HCT116 (cell line): ENCODE measurements at regions not wholly inside any gene's neighbourhood (a gene's known extent, or its start where the extent isn't known, plus 50 kb on each side); places are given as distances from the start of the nearest gene placed in this dataset.

Experiments
- ATAC-seq: fragments of 200-7000 bp; cut with Tn5 transposase; 2 replicates; pipeline ENCODE4 v1.9.1; 2020; ENCODE audit warnings: mild to moderate bottlenecking, moderate library complexity
- BruUV-seq: library from RNA; stranded (reverse); fragments of 400-500 nt; replicated peaks from 2 replicates; lab custom pipeline; 2021; lab: Mats Ljungman, UMichigan
- CTCF ChIA-PET: fragments of 300-600 bp; sonication (Branson Sonifier 250); formaldehyde crosslinking; loops from one replicate; lab custom pipeline; 2021; ENCODE audit warnings: antibody characterized with exemption; lab: Charles Lee
- POLR2A ChIA-PET: fragments of 300-600, 350-600 bp; sonication (Branson Sonifier 250); formaldehyde crosslinking; loops from one replicate; lab custom pipeline; 2021; ENCODE audit warnings: antibody characterized with exemption; lab: Charles Lee
- RAD21 ChIA-PET, 2 experiments: fragments of 300-600 bp; sonication (Branson Sonifier 250); formaldehyde crosslinking; loops; one replicate each; lab custom pipeline; 2023; ENCODE audit warnings: low total read pairs in 2 of 2; ENCODE audit not compliant: uncharacterized antibody in 2 of 2, unreplicated experiment in 2 of 2, low non-redundant PET in 1 of 2; lab: Charles Lee
- DNase-seq: peaks from one replicate; pipeline ENCODE4 v3.0.0-alpha.2; 2010; ENCODE audit warnings: low read depth, low spot score
- H2AFZ ChIP-seq: fragments of 200-600 bp; shearing (Covaris generic), sonication (generic); 2 replicates; pipeline ENCODE4 v1.6.1; 2017; ENCODE audit warnings: low read depth, mixed run types, mixed read lengths, antibody characterized with exemption, low read length; ENCODE audit not compliant: poor library complexity, severe bottlenecking
- H3K27ac ChIP-seq: 2 replicates; pipeline ENCODE4 v1.5.1; 2012; ENCODE audit warnings: low read depth, low read length
- H3K27me3 ChIP-seq: fragments of 200-600 bp; sonication (generic); 2 replicates; pipeline ENCODE4 v1.6.1; 2016; ENCODE audit warnings: mixed run types, low read length, mixed read lengths; ENCODE audit not compliant: insufficient read depth
- H3K36me3 ChIP-seq, 2 experiments: fragments of 200-500 bp in 1 of 2; fragments of 200-600 bp in 1 of 2; sonication (Bioruptor generic) in 1 of 2; sonication (generic) in 1 of 2; 2 replicates each; pipeline versions ENCODE4 v1.5.1 to v1.6.1; 2014 to 2016; ENCODE audit warnings: low read length in 2 of 2, inconsistent platforms in 1 of 2, mixed read lengths in 1 of 2, mixed run types in 1 of 2; ENCODE audit not compliant: insufficient read depth in 2 of 2, control insufficient read depth in 1 of 2
- H3K4me1 ChIP-seq, 2 experiments: fragments of 200-600 bp in 1 of 2; sonication (generic) in 1 of 2; 2 replicates each; pipeline versions ENCODE4 v1.5.1 to v1.6.1; 2012 to 2017; ENCODE audit warnings: low read length in 2 of 2, inconsistent platforms in 1 of 2, mild to moderate bottlenecking in 1 of 2, mixed read lengths in 1 of 2, mixed run types in 1 of 2, moderate library complexity in 1 of 2; ENCODE audit not compliant: insufficient read depth in 2 of 2, control insufficient read depth in 1 of 2
- H3K4me2 ChIP-seq: fragments of 200-600 bp; sonication (generic); 2 replicates; pipeline ENCODE4 v1.6.1; 2017; ENCODE audit warnings: mixed run types, low read length, mixed read lengths
- H3K4me3 ChIP-seq, 2 experiments: fragments of 200-600 bp in 1 of 2; sonication (generic) in 1 of 2; replicated peaks in 1 of 2; 2 replicates each; pipeline ENCODE4 v1.5.1; 2011 to 2016; ENCODE audit warnings: low read length in 2 of 2, control low read depth in 1 of 2, low read depth in 1 of 2, mild to moderate bottlenecking in 1 of 2, mixed read lengths in 1 of 2, mixed run types in 1 of 2
- H3K79me2 ChIP-seq: fragments of 200-600 bp; sonication (generic); 2 replicates; pipeline ENCODE4 v1.6.1; 2017; ENCODE audit warnings: mild to moderate bottlenecking, mixed run types, low read length, moderate library complexity, mixed read lengths; ENCODE audit not compliant: insufficient read depth
- H3K9ac ChIP-seq: fragments of 200-600 bp; sonication (generic); 2 replicates; pipeline ENCODE4 v1.6.1; 2016; ENCODE audit warnings: low read length, mixed read lengths
- H3K9me2 ChIP-seq: fragments of 200-600 bp; sonication (generic), shearing (Covaris generic); 2 replicates; pipeline ENCODE4 v1.6.1; 2017; ENCODE audit warnings: mixed run types, mild to moderate bottlenecking, moderate library complexity; ENCODE audit not compliant: insufficient read depth
- H3K9me3 ChIP-seq, 2 experiments: fragments of 200-500 bp in 1 of 2; fragments of 200-600 bp in 1 of 2; sonication (Bioruptor generic) in 1 of 2; sonication (generic) in 1 of 2; 2 replicates each; pipeline ENCODE4 v1.6.1; 2014 to 2017; ENCODE audit warnings: low read length in 2 of 2, mixed read lengths in 2 of 2, inconsistent platforms in 1 of 2, low read depth in 1 of 2, mild to moderate bottlenecking in 1 of 2, mixed run types in 1 of 2, moderate library complexity in 1 of 2; ENCODE audit not compliant: control insufficient read depth in 1 of 2, insufficient read depth in 1 of 2
- H4K20me1 ChIP-seq: fragments of 200-600 bp; sonication (generic), shearing (Covaris generic); 2 replicates; pipeline ENCODE4 v1.6.1; 2017; ENCODE audit warnings: mixed run types, mild to moderate bottlenecking, moderate library complexity; ENCODE audit not compliant: insufficient read depth
- EZH2 ChIP-seq: fragments of 200-600 bp; sonication (generic); IDR thresholded peaks from 2 replicates; pipeline ENCODE4 v1.6.1; 2017; ENCODE audit warnings: antibody characterized with exemption, mixed run types
- EZH2phosphoT487 ChIP-seq: fragments of 200-600 bp; IDR thresholded peaks from 2 replicates; pipeline ENCODE4 v1.6.1; 2018; ENCODE audit warnings: antibody characterized with exemption, borderline replicate concordance
- MAX ChIP-seq: IDR thresholded peaks from 2 replicates; pipeline ENCODE4 v1.6.1; 2012
- POLR2AphosphoS5 ChIP-seq: IDR thresholded peaks from 2 replicates; pipeline ENCODE4 v1.6.1; 2011; ENCODE audit warnings: mild to moderate bottlenecking, low read depth, low read length, moderate library complexity
- RAD21 ChIP-seq: IDR thresholded peaks from 2 replicates; pipeline ENCODE4 v1.6.1; 2012; ENCODE audit warnings: low read depth, mild to moderate bottlenecking
- SIN3A ChIP-seq: IDR thresholded peaks from 2 replicates; pipeline ENCODE4 v1.6.1; 2012; ENCODE audit warnings: low read depth
- TCF7L2 ChIP-seq: IDR thresholded peaks from 2 replicates; pipeline ENCODE4 v1.7.0; 2011; ENCODE audit warnings: borderline replicate concordance, inconsistent platforms; ENCODE audit not compliant: insufficient read depth, insufficient read length; ENCODE audit errors: extremely low read depth
- YY1 ChIP-seq: IDR thresholded peaks from 2 replicates; pipeline ENCODE4 v1.6.1; 2011; ENCODE audit warnings: low read length, low read depth, moderate library complexity, mild to moderate bottlenecking; ENCODE audit not compliant: insufficient replicate concordance; ENCODE audit errors: extremely low read depth
- ZBTB33 ChIP-seq: IDR thresholded peaks from 2 replicates; pipeline ENCODE4 v1.6.1; 2011; ENCODE audit warnings: mild to moderate bottlenecking, low read length, moderate library complexity; ENCODE audit not compliant: insufficient replicate concordance; ENCODE audit errors: extremely low read depth
- ZFX ChIP-seq: fragments of 450-650 bp; IDR thresholded peaks from 2 replicates; pipeline ENCODE4 v1.6.1; 2017
- intact Hi-C: fragments of 100-400 bp; cut with micrococcal nuclease; formaldehyde crosslinking; loops from 2 replicates; pipeline ENCODE4 v1.10.0; 2022

GRCh38 chr1:185377831-185378230 is 60.8 kb upstream of the IVNS1ABP start (continued):
- TF ChIP-seq ZBTB33, result no peak
- no peak for TF ChIP-seq EZH2phosphoT487
- no peak for TF ChIP-seq EZH2
- TF ChIP-seq, all 23 proteins: peak for 0

- Histone ChIP-seq H3K9ac (no peak overlapping the region), H3K36me3 (no peaks in the 10 kb centered on the region), H3K27ac (no peak overlapping the region), H3K27me3 (no peaks in the 10 kb centered on the region), H3K4me3 (no peak overlapping the region), H3K79me2 (no peaks in the 10 kb centered on the region), H2AFZ (no peak overlapping the region), H3K9me3 (no peaks in the 10 kb centered on the region), H4K20me1 (no peaks in the 10 kb centered on the region), H3K4me2 (no peak overlapping the region), H3K9me2 (no peaks in the 10 kb centered on the region), H3K4me1 (no peaks in the 10 kb centered on the region)
- no peak for DNase-seq
- ChIA-PET POLR2A (no interaction called here), RAD21 (no interaction called here), CTCF (no interaction called here)
- no peak for TF ChIP-seq TCF7L2
- TF ChIP-seq SIN3A, result no peak
- no peak for TF ChIP-seq YY1
- TF ChIP-seq POLR2AphosphoS5, result no peak
- TF ChIP-seq RAD21, result no peak
- no peak for TF ChIP-seq ZFX
- TF ChIP-seq MAX, result no peak
- no TSS peak for BruUV-seq
- intact Hi-C loops, result no loop called here
- ATAC-seq, result no peak
Observed at GRCh38 chr1:185376840-185377635, 60.0 kb upstream of the IVNS1ABP start.
